ENCODE measurements at regions not wholly inside any gene's neighbourhood (a gene's known extent, or its start where the extent isn't known, plus 50 kb on each side); places are given as distances from the start of the nearest gene placed in this dataset.
A peak's percentile ranks its signal among the peaks of the same experiment; 100 is the strongest.

GRCh38 chr3:72380711-72381493, 467.3 kb downstream of the SHQ1 start:
- peaks cover 0 to 13% of the 10 kb centered on the region in 2 experiments; a peak in 2 of 4 replicates for H3K4me1 ChIP-seq (ENCODE audit: control insufficient read depth in 1 of 2, insufficient read depth in 2 of 2, low read depth in 1 of 2, low read length in 1 of 2)
- no peak overlapping the region for H3K9ac ChIP-seq
- H3K9me3 ChIP-seq = no peaks in the 10 kb centered on the region
- H3K4me3 ChIP-seq (ENCODE audit: low read depth in 2 of 2, low read length in 1 of 2) = no peak overlapping the region
- peaks cover 24 to 26% of the 10 kb centered on the region in 2 experiments for H3K36me3 ChIP-seq (replicated peaks in 1 of 2; ENCODE audit: control insufficient read depth in 1 of 2, insufficient read depth in 2 of 2, low read length in 1 of 2)
- H2AFZ ChIP-seq (ENCODE audit: low read depth) = no peak overlapping the region
- ChIA-PET CTCF (no interaction called here), POLR2A (no interaction called here)
- peaks cover 68% of the 10 kb centered on the region for H4K20me1 ChIP-seq (ENCODE audit: insufficient read depth)
- no peak for DNase-seq
- no peak overlapping the region for H3K4me2 ChIP-seq
- no peak for TF ChIP-seq GABPA (IDR thresholded peaks at IDR 0.05; ENCODE audit: low read depth)
- no peak for TF ChIP-seq GATA2 (CRISPR knock-in tag; IDR thresholded peaks at IDR 0.05)
- no peak for TF ChIP-seq ELF1 (IDR thresholded peaks at IDR 0.05)
- TF ChIP-seq RFX5 (IDR thresholded peaks at IDR 0.05; ENCODE audit: low read length) = no peak
- TF ChIP-seq TCF12 (IDR thresholded peaks at IDR 0.05) = no peak
- no peak for TF ChIP-seq REST (IDR thresholded peaks at IDR 0.05; ENCODE audit: low read depth, low read length)
- TF ChIP-seq CHD2 (IDR thresholded peaks at IDR 0.05; ENCODE audit: low read length, partially characterized antibody) = no peak
- no peak for TF ChIP-seq MXI1 (IDR thresholded peaks at IDR 0.05; ENCODE audit: low read depth, low read length)
- H3K79me2 ChIP-seq (ENCODE audit: insufficient read depth) = peaks cover 57% of the 10 kb centered on the region; the same call in 1 of the 2 replicates
- H3F3A ChIP-seq (replicated peaks; ENCODE audit: insufficient read depth) = no peaks in the 10 kb centered on the region
- no peak overlapping the region for H3K27ac ChIP-seq (ENCODE audit: low read depth in 2 of 2, low read length in 1 of 2)
- no peaks in the 10 kb centered on the region for H3K27me3 ChIP-seq (ENCODE audit: insufficient read depth)
- 98% methylated on average over 8 of the region's 8 CpGs for WGBS (ENCODE audit: low lambda C conversion rate)
- H3K9me2 ChIP-seq = no peaks in the 10 kb centered on the region

- Histone ChIP-seq H3K9ac (no peak overlapping the region), H3K4me1 (ENCODE audit: control insufficient read depth in 1 of 2, insufficient read depth in 2 of 2, low read depth in 1 of 2, low read length in 1 of 2) (peaks cover 0 to 17% of the 10 kb centered on the region in 2 experiments; a peak in 2 of 4 replicates), H3K4me3 (ENCODE audit: low read depth in 2 of 2, low read length in 1 of 2) (no peak overlapping the region), H3F3A (replicated peaks; ENCODE audit: insufficient read depth) (no peaks in the 10 kb centered on the region), H3K9me2 (no peaks in the 10 kb centered on the region), H3K79me2 (ENCODE audit: insufficient read depth) (peaks cover 50% of the 10 kb centered on the region; the same call in 1 of the 2 replicates), H4K20me1 (ENCODE audit: insufficient read depth) (peaks cover 63% of the 10 kb centered on the region), H3K36me3 (replicated peaks in 1 of 2; ENCODE audit: control insufficient read depth in 1 of 2, insufficient read depth in 2 of 2, low read length in 1 of 2) (peaks cover 24 to 28% of the 10 kb centered on the region in 2 experiments), H3K27me3 (ENCODE audit: insufficient read depth) (no peaks in the 10 kb centered on the region), H3K27ac (ENCODE audit: low read depth in 2 of 2, low read length in 1 of 2) (no peak overlapping the region), H3K4me2 (no peak overlapping the region), H2AFZ (ENCODE audit: low read depth) (no peak overlapping the region), H3K9me3 (no peaks in the 10 kb centered on the region)
- WGBS (ENCODE audit: low lambda C conversion rate) = 79% methylated on average over 4 of the region's 4 CpGs
- ChIA-PET CTCF (interaction anchor here (1.1 kb wide), 2 partner anchors 29 to 287 kb away, joined by 3 to 4 read pairs; no protein-coding TSS in a partner anchor), POLR2A (no interaction called here)
- DNase-seq = no peak
- TF ChIP-seq EP300 (IDR thresholded peaks at IDR 0.05; ENCODE audit: borderline replicate concordance in 1 of 2, low read depth in 1 of 2, low read length in 1 of 2) (no peak), FOXJ3 (CRISPR knock-in tag; IDR thresholded peaks at IDR 0.05) (no peak), TEAD4 (IDR thresholded peaks at IDR 0.05; ENCODE audit: borderline replicate concordance, insufficient read depth) (no peak), EZH2phosphoT487 (IDR thresholded peaks at IDR 0.05; ENCODE audit: borderline replicate concordance, low read depth) (no peak), RAD21 (IDR thresholded peaks at IDR 0.05; ENCODE audit: low read length) (no peak), JUND (IDR thresholded peaks at IDR 0.05) (peak; percentile 9; the same call in 1 of the 2 replicates), GATA2 (CRISPR knock-in tag; IDR thresholded peaks at IDR 0.05) (no peak), FOSL2 (IDR thresholded peaks at IDR 0.05; ENCODE audit: borderline replicate concordance, low read depth) (peak; percentile 49; the same call in 1 of the 2 replicates), SIN3A (IDR thresholded peaks at IDR 0.05; ENCODE audit: borderline replicate concordance, low read depth, low read length) (no peak), POLR2AphosphoS5 (IDR thresholded peaks at IDR 0.05; ENCODE audit: low read depth, low read length) (no peak), RXRA (IDR thresholded peaks at IDR 0.05; ENCODE audit: borderline replicate concordance, low read depth) (no peak), ELF1 (IDR thresholded peaks at IDR 0.05) (no peak), NFIC (IDR thresholded peaks at IDR 0.05; ENCODE audit: borderline replicate concordance) (no peak), IRF3 (IDR thresholded peaks at IDR 0.05; ENCODE audit: low read depth, low read length) (no peak), ZBTB33 (IDR thresholded peaks at IDR 0.05; ENCODE audit: borderline replicate concordance, low read depth) (no peak), MXI1 (IDR thresholded peaks at IDR 0.05; ENCODE audit: low read depth, low read length) (no peak)
Measured at GRCh38 chr3:72380193-72380592, 468.1 kb downstream of the SHQ1 start.
